Ovary (tissue), 7 donors: ENCODE measurements at regions not wholly inside any gene's neighbourhood (a gene's known extent, or its start where the extent isn't known, plus 50 kb on each side); places are given as distances from the start of the nearest gene placed in this dataset.

Experiments used
- DNase-seq, 5 donors: peaks; one replicate each; pipeline ENCODE4 v3.0.0-alpha.2; 2019 to 2020
- H3K27ac ChIP-seq, 2 donors: fragments of 200-600 bp; one replicate each; pipeline versions ENCODE4 v1.5.1 to v1.8.0; 2019 to 2022
- H3K27me3 ChIP-seq: fragments of 200-600 bp; one replicate; pipeline ENCODE4 v1.8.0; 2022
- H3K36me3 ChIP-seq: fragments of 200-600 bp; sonication (generic); one replicate; pipeline ENCODE4 v1.5.1; 2019
- H3K4me1 ChIP-seq: one replicate; pipeline ENCODE4 v1.8.1; 2013; ENCODE audit warnings: mild to moderate bottlenecking, moderate library complexity; ENCODE audit not compliant: insufficient read depth
- H3K4me3 ChIP-seq: fragments of 200-600 bp; sonication (generic); one replicate; pipeline ENCODE4 v1.5.1; 2017
- H3K9me3 ChIP-seq, 2 donors: fragments of 200-600 bp in 1 of 2; sonication (generic) in 1 of 2; one replicate each; pipeline versions ENCODE4 v1.5.1 to v1.8.1; 2013 to 2019; ENCODE audit warnings: mild to moderate bottlenecking in 1 of 2, moderate library complexity in 1 of 2
- CTCF ChIP-seq, 3 donors: fragments of 450-650 bp in 2 of 3; fragments of 200-600 bp in 1 of 3; IDR thresholded peaks; one replicate each; pipeline versions ENCODE4 v1.5.1 to v1.8.0; 2016 to 2022; ENCODE audit warnings: antibody characterized with exemption in 3 of 3, mild to moderate bottlenecking in 1 of 3
- EP300 ChIP-seq: sonication (generic); formaldehyde crosslinking; IDR thresholded peaks from one replicate; pipeline ENCODE4 v1.6.1; 2017; ENCODE audit warnings: antibody characterized with exemption
- POLR2A ChIP-seq: fragments of 450-650 bp; IDR thresholded peaks from one replicate; pipeline ENCODE4 v1.6.1; 2017; ENCODE audit warnings: antibody characterized with exemption, mild to moderate bottlenecking, moderate library complexity
- WGBS, 3 donors: extraction: QIAGEN DNeasy Blood & Tissue Kit in 1 of 3; methylation state at CpG; one replicate each; pipeline versions ENCODE4 v1.1.5 to v1.1.7; 2013 to 2017; 5-methylcytosine and 5-hydroxymethylcytosine counted together
- intact Hi-C, 4 donors: fragments of 100-400 bp; cut with DNase I; formaldehyde crosslinking; loops; one replicate each; pipeline versions ENCODE4 v1.11.0 to v1.15.1; 2022 to 2023
- donor health status: DM: no; HTN: no; CAD: no; lungs with moderate emphysema.
- donor health status: DM: no; HTN: no; CAD: no.
- donor health status: Bipolar disorder and iron deficiency.
- donor health status: DM: no; HTN: no; CAD: no.
- donor health status: DM: yes; HTN: yes; CAD: no.

- H3K27me3 ChIP-seq: no peaks in the 10 kb centered on the region
- no peak for DNase-seq
- WGBS, 3 donors: 89 to 95% (median 90%) methylated on average over 2 of the region's 2 CpGs
- no peak overlapping the region for H3K27ac ChIP-seq
- no peaks in the 10 kb centered on the region for H3K36me3 ChIP-seq
- intact Hi-C loops: no loop called here
- no peaks in the 10 kb centered on the region for H3K4me1 ChIP-seq
- TF ChIP-seq POLR2A: no peak
- no peak for TF ChIP-seq EP300
- TF ChIP-seq CTCF (IDR thresholded peaks at IDR 0.05): no peak
- H3K4me3 ChIP-seq: no peak overlapping the region
- H3K9me3 ChIP-seq: no peaks in the 10 kb centered on the region
Measured at GRCh38 chr1:199693724-199694123, 333.8 kb upstream of the NR5A2 start.

DNA sequence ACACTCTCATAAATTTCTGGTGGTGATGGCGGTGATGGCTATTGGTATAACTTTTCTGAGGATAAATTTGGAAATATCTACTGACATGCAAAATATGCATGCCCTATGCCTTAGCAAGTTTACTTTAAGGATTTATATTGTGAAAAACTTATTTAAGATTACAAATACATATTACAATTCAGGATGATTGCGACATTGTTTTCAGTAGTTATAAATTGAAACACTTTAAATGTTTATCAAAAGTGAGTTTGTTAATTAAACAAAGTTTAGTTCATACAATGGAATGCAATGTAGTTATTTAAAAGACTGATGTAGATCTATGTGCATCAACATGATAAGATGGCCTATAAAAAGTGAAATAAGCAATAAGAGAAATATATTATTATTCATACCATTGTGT is 331.3 kb upstream of the NR5A2 start:
- Histone ChIP-seq H3K27ac (no peak overlapping the region), H3K9me3 (no peaks in the 10 kb centered on the region), H3K4me3 (no peak overlapping the region), H3K36me3 (no peaks in the 10 kb centered on the region), H3K27me3 (no peaks in the 10 kb centered on the region), H3K4me1 (no peaks in the 10 kb centered on the region)
- intact Hi-C loops: no loop called here
- no peak for TF ChIP-seq EP300
- TF ChIP-seq POLR2A: no peak
- TF ChIP-seq CTCF (IDR thresholded peaks at IDR 0.05): no peak
- WGBS, 3 donors: 92 to 96% (median 94%) methylated on average over 2 of the region's 2 CpGs
- no peak for DNase-seq

DNA sequence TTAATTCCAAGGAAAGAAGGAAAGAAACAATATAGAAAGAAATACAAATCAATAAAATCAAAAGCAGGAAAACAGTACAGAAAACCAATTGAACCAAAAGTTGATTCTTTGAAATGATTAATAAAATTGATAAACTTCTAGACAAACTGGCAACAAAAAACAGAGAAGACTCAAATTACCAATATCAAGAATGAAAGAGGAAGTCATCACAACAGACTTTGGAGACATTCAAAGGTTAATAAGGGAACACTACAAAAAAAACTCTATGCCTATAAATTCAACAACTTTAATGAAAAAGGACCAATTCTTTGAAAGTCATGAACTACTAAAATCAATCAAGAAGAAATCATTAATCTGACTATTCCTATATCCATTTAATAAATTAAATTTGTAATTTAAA is 329.3 kb upstream of the NR5A2 start:
- H3K9me3 ChIP-seq: no peaks in the 10 kb centered on the region
- H3K4me3 ChIP-seq: no peak overlapping the region
- TF ChIP-seq EP300 (no peak), POLR2A (no peak), CTCF (IDR thresholded peaks at IDR 0.05) (no peak)
- H3K4me1 ChIP-seq: no peaks in the 10 kb centered on the region
- no peaks in the 10 kb centered on the region for H3K36me3 ChIP-seq
- intact Hi-C loops: no loop called here
- no peak overlapping the region for H3K27ac ChIP-seq
- no peaks in the 10 kb centered on the region for H3K27me3 ChIP-seq
- DNase-seq: no peak

- intact Hi-C loops: no loop called here
- no peak overlapping the region for H3K4me3 ChIP-seq
- 74 to 84% (median 76%) methylated on average over 4 of the region's 4 CpGs for WGBS, 3 donors
- no peaks in the 10 kb centered on the region for H3K27me3 ChIP-seq
- H3K9me3 ChIP-seq: no peaks in the 10 kb centered on the region
- H3K36me3 ChIP-seq: no peaks in the 10 kb centered on the region
- no peak for DNase-seq
- H3K4me1 ChIP-seq: no peaks in the 10 kb centered on the region
- no peak overlapping the region for H3K27ac ChIP-seq
- no peak for TF ChIP-seq POLR2A
Measured at GRCh38 chr1:199700551-199700950, 327.0 kb upstream of the NR5A2 start.

DNA sequence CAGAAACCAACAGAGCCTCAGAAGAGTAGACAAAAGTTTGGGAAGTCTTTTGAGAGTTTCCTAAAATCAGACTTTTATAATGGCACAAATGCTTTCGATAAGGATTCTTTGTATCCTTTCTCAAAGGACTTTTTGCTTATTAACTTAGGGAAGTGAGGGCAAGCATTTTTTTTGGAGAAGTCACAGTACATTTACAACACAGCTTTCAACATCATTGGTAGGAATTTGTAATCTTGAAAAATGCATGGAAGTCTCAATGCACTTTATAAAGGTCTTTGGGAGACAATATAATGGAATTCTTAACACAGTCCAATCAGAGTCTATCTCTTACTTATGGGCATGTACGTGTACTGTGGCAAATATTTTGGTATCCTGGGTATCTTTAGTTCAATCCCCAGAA is 325.8 kb upstream of the NR5A2 start:
- H3K4me3 ChIP-seq: no peak overlapping the region
- no peaks in the 10 kb centered on the region for H3K9me3 ChIP-seq
- H3K27me3 ChIP-seq: no peaks in the 10 kb centered on the region
- no peak overlapping the region for H3K27ac ChIP-seq
- 76 to 80% (median 79%) methylated on average over 2 of the region's 2 CpGs for WGBS, 3 donors
- intact Hi-C loops: no loop called here
- H3K36me3 ChIP-seq: no peaks in the 10 kb centered on the region
- DNase-seq: no peak
- no peaks in the 10 kb centered on the region for H3K4me1 ChIP-seq
- no peak for TF ChIP-seq POLR2A
- no peak for TF ChIP-seq EP300
- no peak for TF ChIP-seq CTCF (IDR thresholded peaks at IDR 0.05)
